ENCODE measurements at regions not wholly inside any gene's neighbourhood (a gene's known extent, or its start where the extent isn't known, plus 50 kb on each side); places are given as distances from the start of the nearest gene placed in this dataset.

- no peak for TF ChIP-seq KDM5A (IDR thresholded peaks at IDR 0.05; ENCODE audit: low read length)
- no peak for TF ChIP-seq KDM1A (IDR thresholded peaks at IDR 0.05; ENCODE audit: borderline replicate concordance, low read length)
- no peak for TF ChIP-seq MAX (IDR thresholded peaks at IDR 0.05)
Measured at GRCh38 chr2:15761910-15762309, 170.2 kb downstream of the DDX1 start (continued).
